Pancreas (tissue), 10 donors: ENCODE measurements at regions not wholly inside any gene's neighbourhood (a gene's known extent, or its start where the extent isn't known, plus 50 kb on each side); places are given as distances from the start of the nearest gene placed in this dataset.
"Not testable (repeated sequence)": the region's sequence is repeated elsewhere in the genome, so short reads cannot be mapped to it uniquely, and the experiment has no call there.

Experiments
- ATAC-seq, 4 donors: fragments of 200-7000 bp; cut with Tn5 transposase; one replicate each; pipeline versions ENCODE4 v1.8.0 to v1.9.1; 2020; ENCODE audit warnings: mild to moderate bottlenecking in 4 of 4, moderate library complexity in 4 of 4
- DNase-seq, 6 donors: peaks; one replicate each; pipeline ENCODE4 v3.0.0-alpha.2; 2020
- FAIRE-seq: peaks from 2 replicates; lab custom pipeline; 2012; peaks lifted over from hg19 to GRCh38; lab: Jason Lieb, UNC
- H3K27ac ChIP-seq, 4 donors: fragments of 200-600 bp; sonication (generic); 1 replicate in 3 of 4; 2 replicates in 1 of 4; pipeline versions ENCODE4 v1.5.0 to v1.8.0; 2020
- H3K27me3 ChIP-seq, 4 donors: fragments of 200-600 bp; one replicate each; pipeline ENCODE4 v1.8.0; 2021
- H3K36me3 ChIP-seq, 3 donors: fragments of 200-600 bp; sonication (generic) in 1 of 3; one replicate each; pipeline versions ENCODE4 v1.5.0 to v1.8.0; 2020 to 2021
- H3K4me1 ChIP-seq, 3 donors: fragments of 200-600 bp; one replicate each; pipeline ENCODE4 v1.8.0; 2021
- H3K4me3 ChIP-seq, 4 donors: fragments of 200-600 bp; sonication (generic) in 2 of 4; one replicate each; pipeline versions ENCODE4 v1.5.0 to v1.8.0; 2020 to 2021
- H3K9me3 ChIP-seq, 4 donors: fragments of 200-600 bp; one replicate each; pipeline ENCODE4 v1.8.0; 2021
- WGBS, 2 donors: extraction: QIAGEN DNeasy Blood & Tissue Kit; methylation state at CpG; one replicate each; pipeline ENCODE4 v1.1.7; 2013; 5-methylcytosine and 5-hydroxymethylcytosine counted together
- intact Hi-C, 3 donors: fragments of 100-400 bp; cut with DNase I; formaldehyde crosslinking; loops; one replicate each; pipeline versions ENCODE4 v1.11.1 to v1.14.2; 2022
- donor health status: healthy with polysubstance abuse.
- donor health status: DM: no; HTN: no; CAD: no; lungs with moderate emphysema.
- donor health status: DM: no; HTN: no; CAD: no.
- donor health status: control.
- donor health status: control.
- donor health status: Bipolar disorder and iron deficiency.
- donor health status: DM: yes; HTN: yes; CAD: no.
- donor health status: DM: no; HTN: no; CAD: no.
- donor health status: DM: no; HTN: no; CAD: no.
- donor health status: DM: yes; HTN: yes; CAD: no.

GRCh38 chr15:21774760-21775159 lies 102.8 kb downstream of the POTEB start:
- H3K4me1 ChIP-seq, H3K27me3 ChIP-seq, H3K4me3 ChIP-seq, DNase-seq, intact Hi-C loops, H3K27ac ChIP-seq, H3K9me3 ChIP-seq, FAIRE-seq, ATAC-seq, H3K36me3 ChIP-seq: not testable (repeated sequence)
- no CpG with 5 or more reads among the region's 8 CpGs for WGBS, 2 donors

- H3K9me3 ChIP-seq, ATAC-seq, DNase-seq, FAIRE-seq, H3K4me3 ChIP-seq, H3K27me3 ChIP-seq, H3K36me3 ChIP-seq, H3K27ac ChIP-seq, intact Hi-C loops, H3K4me1 ChIP-seq: not testable (repeated sequence)
- no CpG with 5 or more reads among the region's 3 CpGs for WGBS, 2 donors
Observed at GRCh38 chr15:21766524-21766923, 111.0 kb downstream of the POTEB start.

- ATAC-seq, H3K9me3 ChIP-seq, DNase-seq, FAIRE-seq, H3K27ac ChIP-seq, H3K36me3 ChIP-seq, H3K4me1 ChIP-seq, H3K27me3 ChIP-seq, intact Hi-C loops, H3K4me3 ChIP-seq: not testable (repeated sequence)
- 7 to 8% methylated on average over 2 of the region's 2 CpGs for WGBS, 2 donors
Observed at GRCh38 chr15:21763756-21764155, 113.8 kb downstream of the POTEB start.

- H3K27me3 ChIP-seq, H3K27ac ChIP-seq, intact Hi-C loops, H3K4me3 ChIP-seq, H3K4me1 ChIP-seq, FAIRE-seq, DNase-seq, H3K36me3 ChIP-seq, H3K9me3 ChIP-seq: not testable (repeated sequence)
- peak in 2 of 4 donors; percentile 18 to 49 for ATAC-seq
- 31% methylated on average over 2 to 3 of the region's 8 CpGs for WGBS, 2 donors
Observed at GRCh38 chr15:21760250-21761023, 117.1 kb downstream of the POTEB start.

GRCh38 chr15:21759401-21760165 lies 118.0 kb downstream of the POTEB start:
- H3K27me3 ChIP-seq, FAIRE-seq, H3K27ac ChIP-seq, H3K36me3 ChIP-seq, intact Hi-C loops, ATAC-seq, DNase-seq, H3K9me3 ChIP-seq, H3K4me3 ChIP-seq, H3K4me1 ChIP-seq: not testable (repeated sequence)
- WGBS, 2 donors: 24% methylated on average over 1 of the region's 4 CpGs; no CpG with 5 or more reads in 1 of the 2 donors

GRCh38 chr15:21753838-21754237 lies 123.7 kb downstream of the POTEB start:
- ATAC-seq, H3K36me3 ChIP-seq, intact Hi-C loops, H3K4me3 ChIP-seq, FAIRE-seq, H3K27me3 ChIP-seq, H3K4me1 ChIP-seq, DNase-seq, H3K27ac ChIP-seq, H3K9me3 ChIP-seq: not testable (repeated sequence)
- WGBS, 2 donors: no CpG with 5 or more reads among the region's 2 CpGs

GRCh38 chr15:21752124-21752957 lies 125.2 kb downstream of the POTEB start:
- FAIRE-seq, DNase-seq, ATAC-seq, H3K27me3 ChIP-seq, intact Hi-C loops, H3K4me1 ChIP-seq, H3K36me3 ChIP-seq, H3K4me3 ChIP-seq, H3K27ac ChIP-seq, H3K9me3 ChIP-seq: not testable (repeated sequence)
- 35 to 67% methylated on average over 1 to 4 of the region's 9 CpGs for WGBS, 2 donors

GRCh38 chr15:21749173-21749572 lies 128.4 kb downstream of the POTEB start:
- H3K9me3 ChIP-seq, H3K27me3 ChIP-seq, H3K27ac ChIP-seq, H3K4me1 ChIP-seq, ATAC-seq, FAIRE-seq, H3K36me3 ChIP-seq, DNase-seq, H3K4me3 ChIP-seq, intact Hi-C loops: not testable (repeated sequence)
- WGBS, 2 donors: 61 to 63% methylated on average over 2 to 3 of the region's 5 CpGs

GRCh38 chr15:21744245-21744915 lies 133.2 kb downstream of the POTEB start:
- H3K27ac ChIP-seq, DNase-seq, FAIRE-seq, H3K4me1 ChIP-seq, ATAC-seq, H3K27me3 ChIP-seq, intact Hi-C loops, H3K36me3 ChIP-seq, H3K9me3 ChIP-seq, H3K4me3 ChIP-seq: not testable (repeated sequence)
- WGBS, 2 donors: 61 to 79% methylated on average over 3 to 4 of the region's 8 CpGs

GRCh38 chr15:21742067-21742466 lies 135.5 kb downstream of the POTEB start:
- H3K4me1 ChIP-seq, H3K27ac ChIP-seq, H3K4me3 ChIP-seq, ATAC-seq, FAIRE-seq, DNase-seq, H3K27me3 ChIP-seq, H3K9me3 ChIP-seq, intact Hi-C loops, H3K36me3 ChIP-seq: not testable (repeated sequence)
- 59% methylated on average over 7 of the region's 16 CpGs; no CpG with 5 or more reads in 1 of the 2 donors for WGBS, 2 donors

- intact Hi-C loops: not testable (repeated sequence)
Observed at GRCh38 chr15:21738003-21738402, 139.5 kb downstream of the POTEB start.

More at GRCh38 chr15:21738003-21738402, 139.5 kb downstream of the POTEB start:
- not testable (repeated sequence) for H3K36me3 ChIP-seq, H3K4me3 ChIP-seq, ATAC-seq, H3K9me3 ChIP-seq, FAIRE-seq, H3K27me3 ChIP-seq, H3K4me1 ChIP-seq, H3K27ac ChIP-seq, DNase-seq
- no CpG with 5 or more reads among the region's 7 CpGs for WGBS, 2 donors
